ENCODE measurements at regions not wholly inside any gene's neighbourhood (a gene's known extent, or its start where the extent isn't known, plus 50 kb on each side); places are given as distances from the start of the nearest gene placed in this dataset.
A peak's percentile ranks its signal among the peaks of the same experiment; 100 is the strongest.

GRCh38 chr10:30534465-30535144 lies 94.9 kb downstream of the LYZL2 start:
- WGBS, result 42% methylated on average over 13 of the region's 20 CpGs
- Histone ChIP-seq H3K9me3 (ENCODE audit: control insufficient read depth, low read length) (no peaks in the 10 kb centered on the region), H3K4me3 (ENCODE audit: insufficient read depth in 1 of 2, low read depth in 1 of 2, low read length in 2 of 2) (no peak overlapping the region), H3K4ac (ENCODE audit: low read depth in 1 of 2, low read length in 2 of 2) (no peak overlapping the region), H3K4me2 (ENCODE audit: low read length, poor library complexity, severe bottlenecking) (no peak overlapping the region), H3K9ac (ENCODE audit: low read length) (no peak overlapping the region), H2BK120ac (ENCODE audit: low read depth, low read length) (no peak overlapping the region), H3K79me1 (replicated peaks; ENCODE audit: low read length, poor library complexity, severe bottlenecking) (no peaks in the 10 kb centered on the region), H3K27ac (ENCODE audit: low read length, poor library complexity, severe bottlenecking) (no peak overlapping the region), H2BK12ac (ENCODE audit: low read length in 2 of 2) (peak overlapping the region in 1 of 2 experiments; percentile 49), H3K18ac (ENCODE audit: low read depth in 1 of 2, low read length in 2 of 2) (no peak overlapping the region), H4K91ac (ENCODE audit: low read length) (no peak overlapping the region), H2BK15ac (ENCODE audit: low read depth, poor library complexity, severe bottlenecking) (no peak overlapping the region), H2AFZ (ENCODE audit: low read depth, low read length) (no peak overlapping the region), H3K23ac (ENCODE audit: low read length in 2 of 2) (no peak overlapping the region), H3K4me1 (ENCODE audit: control insufficient read depth, insufficient read depth, low read depth, low read length) (peaks cover 7% of the 10 kb centered on the region), H2BK5ac (ENCODE audit: low read depth, low read length, poor library complexity, severe bottlenecking) (no peak overlapping the region), H3K14ac (ENCODE audit: low read length in 2 of 2) (no peak overlapping the region), H2AK5ac (ENCODE audit: low read length, severe bottlenecking) (no peak overlapping the region), H3K36me3 (ENCODE audit: control insufficient read depth in 1 of 2, insufficient read depth in 2 of 2, low read depth in 1 of 2, low read length in 2 of 2) (no peaks in the 10 kb centered on the region), H4K8ac (ENCODE audit: low read length) (no peak overlapping the region), H3K27me3 (ENCODE audit: control insufficient read depth in 1 of 2, insufficient read depth in 1 of 2, low read length in 2 of 2) (no peaks in the 10 kb centered on the region)
- peak; percentile 73 for DNase-seq

- no peak overlapping the region for H3K4me2 ChIP-seq (ENCODE audit: low read length, poor library complexity, severe bottlenecking)
- no peak overlapping the region for H2BK5ac ChIP-seq (ENCODE audit: low read depth, low read length, poor library complexity, severe bottlenecking)
- no peak for DNase-seq
- H2AFZ ChIP-seq (ENCODE audit: low read depth, low read length), result no peak overlapping the region
- peak overlapping the region in 1 of 2 experiments; percentile 89 for H3K23ac ChIP-seq (ENCODE audit: low read length in 2 of 2)
- H3K4ac ChIP-seq (ENCODE audit: low read depth in 1 of 2, low read length in 2 of 2), result no peak overlapping the region
- no peak overlapping the region for H4K8ac ChIP-seq (ENCODE audit: low read length)
- H3K27ac ChIP-seq (ENCODE audit: low read length, poor library complexity, severe bottlenecking), result no peak overlapping the region
- no peak overlapping the region for H2BK120ac ChIP-seq (ENCODE audit: low read depth, low read length)
- 96% methylated on average over 8 of the region's 8 CpGs for WGBS
- H2AK5ac ChIP-seq (ENCODE audit: low read length, severe bottlenecking), result no peak overlapping the region
- H3K14ac ChIP-seq (ENCODE audit: low read length in 2 of 2), result peak overlapping the region in 1 of 2 experiments; percentile 29
- H3K27me3 ChIP-seq (ENCODE audit: control insufficient read depth in 1 of 2, insufficient read depth in 1 of 2, low read length in 2 of 2), result no peaks in the 10 kb centered on the region
- H2BK12ac ChIP-seq (ENCODE audit: low read length in 2 of 2), result peak overlapping the region in 1 of 2 experiments; percentile 64
- no peaks in the 10 kb centered on the region for H3K9me3 ChIP-seq (ENCODE audit: control insufficient read depth, low read length)
- H3K9ac ChIP-seq (ENCODE audit: low read length), result no peak overlapping the region
- H3K18ac ChIP-seq (ENCODE audit: low read depth in 1 of 2, low read length in 2 of 2), result peak overlapping the region in 1 of 2 experiments; percentile 8
- H3K4me1 ChIP-seq (ENCODE audit: control insufficient read depth, insufficient read depth, low read depth, low read length), result peaks cover 6% of the 10 kb centered on the region
- H3K4me3 ChIP-seq (ENCODE audit: insufficient read depth in 1 of 2, low read depth in 1 of 2, low read length in 2 of 2), result no peak overlapping the region
- no peak overlapping the region for H2BK15ac ChIP-seq (ENCODE audit: low read depth, poor library complexity, severe bottlenecking)
- no peaks in the 10 kb centered on the region for H3K79me1 ChIP-seq (replicated peaks; ENCODE audit: low read length, poor library complexity, severe bottlenecking)
- no peak overlapping the region for H4K91ac ChIP-seq (ENCODE audit: low read length)
- H3K36me3 ChIP-seq (ENCODE audit: control insufficient read depth in 1 of 2, insufficient read depth in 2 of 2, low read depth in 1 of 2, low read length in 2 of 2), result no peaks in the 10 kb centered on the region
These were observed 97.6 kb downstream of the LYZL2 start for GRCh38 chr10:30531751-30532530.

GRCh38 chr10:30529373-30529998 lies 95.5 kb downstream of the MAP3K8 start:
- Histone ChIP-seq H3K79me1 (replicated peaks; ENCODE audit: low read length, poor library complexity, severe bottlenecking) (no peaks in the 10 kb centered on the region), H2AFZ (ENCODE audit: low read depth, low read length) (no peak overlapping the region), H3K36me3 (ENCODE audit: control insufficient read depth in 1 of 2, insufficient read depth in 2 of 2, low read depth in 1 of 2, low read length in 2 of 2) (no peaks in the 10 kb centered on the region), H3K9ac (ENCODE audit: low read length) (no peak overlapping the region), H2BK5ac (ENCODE audit: low read depth, low read length, poor library complexity, severe bottlenecking) (no peak overlapping the region), H3K4ac (ENCODE audit: low read depth in 1 of 2, low read length in 2 of 2) (no peak overlapping the region), H4K91ac (ENCODE audit: low read length) (no peak overlapping the region), H2BK15ac (ENCODE audit: low read depth, poor library complexity, severe bottlenecking) (no peak overlapping the region), H2BK120ac (ENCODE audit: low read depth, low read length) (no peak overlapping the region), H3K18ac (ENCODE audit: low read depth in 1 of 2, low read length in 2 of 2) (no peak overlapping the region), H3K23ac (ENCODE audit: low read length in 2 of 2) (no peak overlapping the region), H3K14ac (ENCODE audit: low read length in 2 of 2) (no peak overlapping the region), H3K9me3 (ENCODE audit: control insufficient read depth, low read length) (no peaks in the 10 kb centered on the region), H3K4me3 (ENCODE audit: insufficient read depth in 1 of 2, low read depth in 1 of 2, low read length in 2 of 2) (no peak overlapping the region), H4K8ac (ENCODE audit: low read length) (no peak overlapping the region), H2AK5ac (ENCODE audit: low read length, severe bottlenecking) (no peak overlapping the region), H3K4me2 (ENCODE audit: low read length, poor library complexity, severe bottlenecking) (no peak overlapping the region), H3K27me3 (ENCODE audit: control insufficient read depth in 1 of 2, insufficient read depth in 1 of 2, low read length in 2 of 2) (no peaks in the 10 kb centered on the region), H2BK12ac (ENCODE audit: low read length in 2 of 2) (no peak overlapping the region), H3K4me1 (ENCODE audit: control insufficient read depth, insufficient read depth, low read depth, low read length) (no peaks in the 10 kb centered on the region), H3K27ac (ENCODE audit: low read length, poor library complexity, severe bottlenecking) (no peak overlapping the region)
- DNase-seq, result no peak
- WGBS, result 96% methylated on average over 27 of the region's 28 CpGs

GRCh38 chr10:30528429-30528786 lies 94.4 kb downstream of the MAP3K8 start:
- Histone ChIP-seq H4K8ac (ENCODE audit: low read length) (no peak overlapping the region), H3K4me1 (ENCODE audit: control insufficient read depth, insufficient read depth, low read depth, low read length) (no peaks in the 10 kb centered on the region), H3K4me3 (ENCODE audit: insufficient read depth in 1 of 2, low read depth in 1 of 2, low read length in 2 of 2) (no peak overlapping the region), H3K9ac (ENCODE audit: low read length) (no peak overlapping the region), H3K79me1 (replicated peaks; ENCODE audit: low read length, poor library complexity, severe bottlenecking) (no peaks in the 10 kb centered on the region), H3K18ac (ENCODE audit: low read depth in 1 of 2, low read length in 2 of 2) (no peak overlapping the region), H3K23ac (ENCODE audit: low read length in 2 of 2) (no peak overlapping the region), H3K4ac (ENCODE audit: low read depth in 1 of 2, low read length in 2 of 2) (no peak overlapping the region), H2BK15ac (ENCODE audit: low read depth, poor library complexity, severe bottlenecking) (no peak overlapping the region), H2BK120ac (ENCODE audit: low read depth, low read length) (no peak overlapping the region), H3K14ac (ENCODE audit: low read length in 2 of 2) (no peak overlapping the region), H2AFZ (ENCODE audit: low read depth, low read length) (no peak overlapping the region), H2AK5ac (ENCODE audit: low read length, severe bottlenecking) (no peak overlapping the region), H3K4me2 (ENCODE audit: low read length, poor library complexity, severe bottlenecking) (no peak overlapping the region), H3K36me3 (ENCODE audit: control insufficient read depth in 1 of 2, insufficient read depth in 2 of 2, low read depth in 1 of 2, low read length in 2 of 2) (no peaks in the 10 kb centered on the region), H3K9me3 (ENCODE audit: control insufficient read depth, low read length) (no peaks in the 10 kb centered on the region), H4K91ac (ENCODE audit: low read length) (no peak overlapping the region), H3K27ac (ENCODE audit: low read length, poor library complexity, severe bottlenecking) (no peak overlapping the region), H2BK12ac (ENCODE audit: low read length in 2 of 2) (no peak overlapping the region), H3K27me3 (ENCODE audit: control insufficient read depth in 1 of 2, insufficient read depth in 1 of 2, low read length in 2 of 2) (no peaks in the 10 kb centered on the region), H2BK5ac (ENCODE audit: low read depth, low read length, poor library complexity, severe bottlenecking) (no peak overlapping the region)
- WGBS, result 71% methylated on average over 6 of the region's 6 CpGs
- no peak for DNase-seq
